ENCODE measurements at regions not wholly inside any gene's neighbourhood (a gene's known extent, or its start where the extent isn't known, plus 50 kb on each side); places are given as distances from the start of the nearest gene placed in this dataset.

DNA sequence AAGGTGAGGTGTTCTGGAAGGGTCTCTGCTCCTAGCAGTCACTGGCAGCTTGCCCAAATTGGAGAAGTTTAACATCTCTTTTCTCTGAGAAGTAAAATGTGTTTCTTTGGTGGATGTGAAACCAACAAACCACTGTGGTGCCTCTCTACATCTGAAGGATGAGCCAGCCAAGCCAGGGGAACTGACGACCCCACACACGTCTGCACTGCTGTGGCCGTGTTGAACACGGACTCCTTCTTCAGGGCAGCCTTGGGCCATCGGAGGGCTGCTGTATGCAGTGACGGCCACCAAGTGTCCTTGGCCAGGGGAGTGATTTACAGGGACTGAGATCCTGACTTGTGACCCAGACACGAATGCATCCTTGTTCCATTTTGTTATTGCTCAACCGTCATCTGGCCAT is 207.8 kb downstream of the ACKR3 start:
- Histone ChIP-seq H3K27me3 (ENCODE audit: insufficient read depth, low read depth, low read length) (no peaks in the 10 kb centered on the region), H3K4me2 (ENCODE audit: low read length) (no peak overlapping the region), H3K79me2 (replicated peaks; ENCODE audit: insufficient read depth, low read length) (no peaks in the 10 kb centered on the region)

GRCh38 chr2:236781933-236782816 is 212.6 kb downstream of the ACKR3 start:
- Histone ChIP-seq H3F3A (ENCODE audit: insufficient read depth, low read length, poor library complexity, severe bottlenecking) (no peaks in the 10 kb centered on the region), H3K27ac (ENCODE audit: low read length) (no peak overlapping the region), H3K36me3 (ENCODE audit: insufficient read depth, low read length) (no peaks in the 10 kb centered on the region), H3K9me2 (ENCODE audit: insufficient read depth, low read length) (no peaks in the 10 kb centered on the region), H3K4me2 (ENCODE audit: low read length) (no peak overlapping the region), H3K9ac (ENCODE audit: low read length) (no peak overlapping the region), H3K9me3 (ENCODE audit: low read length) (no peaks in the 10 kb centered on the region), H3K4me3 (ENCODE audit: low read length) (no peak overlapping the region), H4K20me1 (ENCODE audit: insufficient read depth) (no peaks in the 10 kb centered on the region), H3K27me3 (ENCODE audit: insufficient read depth, low read depth, low read length) (no peaks in the 10 kb centered on the region), H2AFZ (ENCODE audit: low read depth, low read length) (no peak overlapping the region), H3K79me2 (replicated peaks; ENCODE audit: insufficient read depth, low read length) (no peaks in the 10 kb centered on the region)
- TF ChIP-seq, protein P1, sequence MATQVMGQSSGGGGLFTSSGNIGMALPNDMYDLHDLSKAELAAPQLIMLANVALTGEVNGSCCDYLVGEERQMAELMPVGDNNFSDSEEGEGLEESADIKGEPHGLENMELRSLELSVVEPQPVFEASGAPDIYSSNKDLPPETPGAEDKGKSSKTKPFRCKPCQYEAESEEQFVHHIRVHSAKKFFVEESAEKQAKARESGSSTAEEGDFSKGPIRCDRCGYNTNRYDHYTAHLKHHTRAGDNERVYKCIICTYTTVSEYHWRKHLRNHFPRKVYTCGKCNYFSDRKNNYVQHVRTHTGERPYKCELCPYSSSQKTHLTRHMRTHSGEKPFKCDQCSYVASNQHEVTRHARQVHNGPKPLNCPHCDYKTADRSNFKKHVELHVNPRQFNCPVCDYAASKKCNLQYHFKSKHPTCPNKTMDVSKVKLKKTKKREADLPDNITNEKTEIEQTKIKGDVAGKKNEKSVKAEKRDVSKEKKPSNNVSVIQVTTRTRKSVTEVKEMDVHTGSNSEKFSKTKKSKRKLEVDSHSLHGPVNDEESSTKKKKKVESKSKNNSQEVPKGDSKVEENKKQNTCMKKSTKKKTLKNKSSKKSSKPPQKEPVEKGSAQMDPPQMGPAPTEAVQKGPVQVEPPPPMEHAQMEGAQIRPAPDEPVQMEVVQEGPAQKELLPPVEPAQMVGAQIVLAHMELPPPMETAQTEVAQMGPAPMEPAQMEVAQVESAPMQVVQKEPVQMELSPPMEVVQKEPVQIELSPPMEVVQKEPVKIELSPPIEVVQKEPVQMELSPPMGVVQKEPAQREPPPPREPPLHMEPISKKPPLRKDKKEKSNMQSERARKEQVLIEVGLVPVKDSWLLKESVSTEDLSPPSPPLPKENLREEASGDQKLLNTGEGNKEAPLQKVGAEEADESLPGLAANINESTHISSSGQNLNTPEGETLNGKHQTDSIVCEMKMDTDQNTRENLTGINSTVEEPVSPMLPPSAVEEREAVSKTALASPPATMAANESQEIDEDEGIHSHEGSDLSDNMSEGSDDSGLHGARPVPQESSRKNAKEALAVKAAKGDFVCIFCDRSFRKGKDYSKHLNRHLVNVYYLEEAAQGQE (IDR thresholded peaks at IDR 0.05; ENCODE audit: borderline replicate concordance), result no peak
- no peak for TF ChIP-seq RAD21 (conservative IDR thresholded peaks at IDR 0.05)
- no peak for TF ChIP-seq EZH2 (IDR thresholded peaks at IDR 0.05; ENCODE audit: borderline replicate concordance, insufficient read depth, low read length, poor library complexity, severe bottlenecking)
- TF ChIP-seq TAF1 (IDR thresholded peaks at IDR 0.05; ENCODE audit: low read depth), result no peak
- TF ChIP-seq MXI1 (conservative IDR thresholded peaks at IDR 0.05; ENCODE audit: poor library complexity, severe bottlenecking), result no peak
- no peak for TF ChIP-seq CTCF (IDR thresholded peaks at IDR 0.05; ENCODE audit: poor library complexity, severe bottlenecking)
- no peak for TF ChIP-seq SMC3 (conservative IDR thresholded peaks at IDR 0.05; ENCODE audit: poor library complexity)

More for the DNA sequence above, 207.8 kb downstream of the ACKR3 start:
- TF ChIP-seq, protein P1 (IDR thresholded peaks at IDR 0.05; ENCODE audit: borderline replicate concordance), result no peak
- no peak for TF ChIP-seq CTCF (IDR thresholded peaks at IDR 0.05; ENCODE audit: poor library complexity, severe bottlenecking)
- no peak for TF ChIP-seq EZH2 (IDR thresholded peaks at IDR 0.05; ENCODE audit: borderline replicate concordance, insufficient read depth, low read length, poor library complexity, severe bottlenecking)
- no peak for TF ChIP-seq TAF1 (IDR thresholded peaks at IDR 0.05; ENCODE audit: low read depth)
- TF ChIP-seq POLR2AphosphoS5 (IDR thresholded peaks at IDR 0.05), result no peak
- no peak for TF ChIP-seq SMC3 (conservative IDR thresholded peaks at IDR 0.05; ENCODE audit: poor library complexity)
- no peak for TF ChIP-seq RAD21 (conservative IDR thresholded peaks at IDR 0.05)
- no peak for TF ChIP-seq MXI1 (conservative IDR thresholded peaks at IDR 0.05; ENCODE audit: poor library complexity, severe bottlenecking)
- no peak for TF ChIP-seq EP300 (conservative IDR thresholded peaks at IDR 0.05; ENCODE audit: poor library complexity, severe bottlenecking)
- no peak overlapping the region for H3K4me3 ChIP-seq (ENCODE audit: low read length)
- no peaks in the 10 kb centered on the region for H3K36me3 ChIP-seq (ENCODE audit: insufficient read depth, low read length)
- H3K9ac ChIP-seq (ENCODE audit: low read length), result no peak overlapping the region
- H3K9me2 ChIP-seq (ENCODE audit: insufficient read depth, low read length), result no peaks in the 10 kb centered on the region
- H3K27ac ChIP-seq (ENCODE audit: low read length), result no peak overlapping the region
- H2AFZ ChIP-seq (ENCODE audit: low read depth, low read length), result no peak overlapping the region
- H4K20me1 ChIP-seq (ENCODE audit: insufficient read depth), result no peaks in the 10 kb centered on the region
- no peaks in the 10 kb centered on the region for H3K9me3 ChIP-seq (ENCODE audit: low read length)
- no peaks in the 10 kb centered on the region for H3F3A ChIP-seq (ENCODE audit: insufficient read depth, low read length, poor library complexity, severe bottlenecking)

Measured in neural cell (in vitro differentiated cells).